Right hindlimb (tissue), 1 donor: ENCODE measurements at regions not wholly inside any gene's neighbourhood (a gene's known extent, or its start where the extent isn't known, plus 50 kb on each side); places are given as distances from the start of the nearest gene placed in this dataset.

Experiments used
- DNase-seq: peaks from one replicate; pipeline ENCODE4 v3.0.0-alpha.2; 2018

DNA sequence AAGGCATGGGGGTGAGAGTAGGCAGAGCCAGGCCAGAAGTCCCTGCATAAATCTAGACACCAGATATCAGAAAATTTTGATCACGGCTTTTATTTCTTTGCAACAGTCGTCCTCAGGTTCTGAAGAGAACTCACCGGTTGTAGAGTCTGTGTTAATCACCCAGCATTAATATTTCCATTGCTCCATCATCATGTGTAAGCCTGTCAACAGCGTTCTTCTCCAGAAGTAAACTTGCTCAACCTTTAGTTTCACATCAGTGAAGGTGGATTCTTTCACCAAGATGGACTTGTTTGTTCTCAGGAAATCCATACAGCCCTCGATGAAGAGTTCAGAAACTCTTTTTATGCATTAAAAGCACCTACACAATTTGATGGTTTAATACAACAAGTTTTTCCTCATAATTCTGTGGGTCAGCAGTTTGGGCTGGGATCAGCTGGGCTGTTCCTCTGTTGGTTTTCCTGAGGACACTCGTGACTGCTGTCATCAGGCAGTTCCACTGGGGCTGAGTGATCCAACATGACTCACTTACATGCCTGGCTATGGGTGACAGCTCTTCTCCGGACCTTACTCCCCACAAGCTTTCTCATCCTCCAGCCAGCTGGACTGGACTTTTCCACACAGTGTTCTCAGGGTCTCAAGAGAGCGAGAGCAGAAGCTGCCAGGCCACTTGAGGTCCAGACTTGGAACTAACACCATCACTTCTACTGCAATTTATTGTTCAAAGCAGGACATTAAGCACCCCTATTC lies 303.4 kb downstream of the ZNF621 start:
- DNase-seq: no peak

DNA sequence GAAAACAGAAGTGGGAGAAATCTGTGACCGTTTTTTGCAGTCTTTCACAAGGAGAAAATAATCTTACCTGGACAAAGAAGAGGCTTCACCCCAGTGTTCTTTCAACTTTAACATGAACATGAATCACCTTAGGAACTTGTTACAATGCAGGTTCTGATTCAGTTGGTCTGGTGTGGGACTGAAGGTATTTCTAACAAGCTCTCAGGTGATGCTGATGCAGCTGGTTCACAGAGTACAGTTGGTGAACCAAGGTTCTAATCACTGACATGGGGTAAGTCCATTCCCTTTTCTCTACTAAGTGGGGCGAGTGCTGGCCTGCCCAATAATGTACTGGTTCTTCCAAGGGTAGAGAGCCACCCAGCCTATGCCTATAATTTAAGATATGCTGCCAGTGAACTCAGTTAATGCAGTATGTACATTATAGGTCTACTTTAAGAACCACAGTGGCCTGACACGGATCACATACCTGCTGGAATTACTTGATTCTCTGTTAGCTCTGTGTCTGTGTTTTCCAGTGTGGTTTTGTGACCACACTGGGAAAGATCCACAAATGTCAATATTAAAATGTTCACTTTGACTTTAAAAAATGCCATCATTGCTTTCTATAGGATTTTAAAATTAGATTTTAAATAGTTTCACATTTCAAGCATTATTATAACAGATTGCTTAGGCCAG lies 304.1 kb downstream of the ZNF621 start:
- no peak for DNase-seq

DNA sequence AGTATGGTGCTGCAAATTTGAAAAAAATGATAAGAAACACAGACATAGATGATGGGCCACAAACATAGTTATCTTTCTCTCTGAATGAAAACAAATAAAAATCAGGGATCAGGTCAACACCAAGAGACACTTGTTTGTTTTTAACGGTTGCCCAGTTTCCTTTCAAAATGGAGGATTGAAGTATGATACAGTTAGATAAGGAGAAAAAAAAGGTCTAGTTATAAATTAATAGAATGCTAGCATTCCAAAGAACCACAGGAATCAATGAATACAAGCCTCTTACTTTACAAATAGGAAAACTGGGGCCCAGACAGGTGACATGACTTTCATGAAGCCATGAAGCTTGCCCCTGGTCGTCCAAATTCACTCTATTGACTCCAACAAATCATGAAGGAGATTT lies 305.1 kb downstream of the ZNF621 start:
- no peak for DNase-seq

DNA sequence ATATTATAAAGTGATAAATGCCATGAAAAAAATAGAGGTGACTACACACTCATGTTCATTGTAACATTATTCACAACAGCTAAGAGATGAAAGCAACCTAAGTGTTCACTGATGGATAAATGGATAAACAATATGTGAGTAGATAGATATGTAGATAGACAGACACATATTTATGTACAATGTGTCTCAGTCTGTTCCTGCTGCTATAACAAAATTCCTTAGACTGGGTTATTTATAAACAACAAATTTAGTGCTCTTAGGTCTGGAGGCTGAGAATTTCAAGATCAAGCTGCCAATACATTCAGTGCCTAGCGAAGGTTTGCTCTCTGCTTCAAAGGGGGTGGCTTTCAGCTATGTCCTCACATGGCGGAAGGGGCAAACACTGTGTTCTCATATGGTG lies 312.5 kb downstream of the ZNF621 start:
- no peak for DNase-seq

DNA sequence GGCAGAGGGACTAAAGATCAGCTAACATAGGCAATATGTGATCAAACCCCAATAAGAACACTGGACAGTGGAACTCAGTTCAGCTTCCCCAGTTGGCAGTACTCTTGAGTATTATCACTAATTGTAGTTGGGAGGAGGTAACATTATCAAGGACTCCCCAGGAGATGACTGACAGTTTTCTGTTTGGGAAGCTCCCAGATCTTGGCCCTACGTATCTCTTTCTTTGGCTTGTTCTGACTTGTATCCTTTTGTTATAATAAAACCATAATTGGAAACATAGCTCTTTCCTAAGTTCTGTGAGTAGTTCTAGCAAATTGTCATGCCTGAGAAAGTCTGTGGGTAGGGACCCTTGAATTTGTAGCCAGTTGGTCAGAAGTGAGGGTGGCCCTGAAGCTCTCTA lies 316.4 kb downstream of the ZNF621 start:
- no peak for DNase-seq

DNA sequence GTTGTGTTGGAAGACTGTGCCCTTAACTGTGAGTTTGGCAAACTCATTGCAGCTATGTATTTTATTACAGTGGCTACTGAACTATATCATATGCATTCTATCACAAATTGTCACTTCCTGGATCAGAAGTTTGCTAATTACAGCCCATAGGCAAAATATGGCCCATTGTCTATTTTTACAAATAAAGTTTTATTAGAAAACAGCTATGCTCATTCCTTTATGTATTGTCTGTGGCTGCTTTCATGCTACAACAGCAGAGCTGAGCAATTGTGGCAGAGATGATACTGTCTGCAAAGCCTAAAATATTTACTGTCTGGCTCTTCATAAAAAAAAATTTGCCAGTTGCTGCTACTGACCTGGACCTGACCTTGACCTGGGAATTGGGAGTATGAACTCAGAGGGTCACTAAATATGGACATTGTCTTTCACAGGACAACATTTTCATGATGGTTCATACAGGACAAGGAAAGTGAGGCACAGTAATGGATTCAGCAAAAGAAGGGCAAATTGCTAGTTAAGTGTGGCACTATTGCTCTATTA lies 316.9 kb downstream of the ZNF621 start:
- no peak for DNase-seq

DNA sequence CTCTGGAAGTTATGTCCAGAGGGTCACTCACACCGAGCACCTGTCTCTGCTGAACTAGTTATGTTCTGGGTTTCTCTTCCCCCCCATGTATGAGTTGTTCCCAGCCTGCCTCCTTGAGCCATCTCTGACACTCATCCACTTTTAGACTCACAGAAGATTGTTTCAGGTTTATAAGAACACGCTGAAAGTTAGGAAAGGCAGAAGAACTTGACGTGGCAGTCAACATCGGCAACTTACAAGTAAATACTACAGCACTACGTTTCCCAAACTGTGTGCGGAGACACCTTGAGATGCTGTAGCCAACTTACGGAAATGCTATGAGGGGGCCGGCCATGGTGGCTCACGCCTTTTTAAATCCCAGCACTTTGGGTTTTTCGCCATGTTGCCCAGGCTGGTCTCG lies 318.0 kb downstream of the ZNF621 start:
- DNase-seq: no peak

DNA sequence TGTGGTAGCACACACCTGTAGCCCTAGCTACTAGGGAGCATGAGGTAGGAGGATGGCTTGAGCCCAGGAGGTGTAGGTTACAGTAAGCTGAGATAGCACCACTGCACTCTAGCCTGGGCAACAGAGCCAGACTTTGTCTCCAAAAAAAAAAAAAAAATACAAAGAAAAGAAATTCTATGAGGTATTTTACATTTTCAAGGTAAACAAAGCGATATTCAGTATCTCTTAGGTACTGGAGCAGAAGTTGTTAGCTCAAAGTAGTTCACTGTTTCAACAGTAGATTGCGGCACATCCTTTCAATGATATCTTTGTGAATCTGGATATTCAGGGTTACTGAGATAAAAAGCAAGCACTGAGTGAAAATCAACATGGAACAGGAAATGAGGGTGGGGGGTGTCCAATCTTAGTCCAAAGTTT lies 318.5 kb downstream of the ZNF621 start:
- DNase-seq: no peak

DNA sequence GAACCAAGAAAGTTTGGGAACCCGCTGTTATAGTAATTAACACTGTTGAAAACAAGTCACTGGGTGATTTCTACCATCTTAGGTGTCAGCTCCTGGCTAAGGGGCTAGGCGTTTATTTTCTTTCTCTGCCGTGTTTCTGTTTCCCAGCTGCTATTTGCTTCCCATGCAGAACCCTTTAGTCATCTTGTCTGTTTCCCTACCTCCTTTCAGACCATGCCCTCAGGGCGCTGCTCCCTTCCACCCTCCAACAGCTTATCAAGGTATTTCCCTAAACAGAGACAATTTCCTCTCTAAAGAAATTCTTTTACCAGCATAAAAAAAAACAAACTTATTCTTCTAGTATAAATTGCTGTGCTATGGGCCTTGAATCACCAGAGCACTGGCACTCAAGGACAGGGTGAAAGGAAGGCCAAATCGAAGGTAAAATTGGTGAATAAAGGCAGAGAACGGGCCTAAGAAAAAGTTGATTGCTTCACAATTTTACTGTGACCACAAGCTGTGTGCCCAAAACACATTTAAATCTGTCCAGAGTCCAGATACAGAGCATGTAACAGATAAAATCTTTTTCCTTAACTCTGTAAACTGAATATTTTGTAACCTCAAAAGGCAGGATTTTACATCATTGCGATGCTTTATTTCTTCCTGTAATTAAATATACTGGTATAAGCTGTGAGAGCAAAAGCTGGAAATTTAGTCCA lies 319.2 kb downstream of the ZNF621 start:
- no peak for DNase-seq

DNA sequence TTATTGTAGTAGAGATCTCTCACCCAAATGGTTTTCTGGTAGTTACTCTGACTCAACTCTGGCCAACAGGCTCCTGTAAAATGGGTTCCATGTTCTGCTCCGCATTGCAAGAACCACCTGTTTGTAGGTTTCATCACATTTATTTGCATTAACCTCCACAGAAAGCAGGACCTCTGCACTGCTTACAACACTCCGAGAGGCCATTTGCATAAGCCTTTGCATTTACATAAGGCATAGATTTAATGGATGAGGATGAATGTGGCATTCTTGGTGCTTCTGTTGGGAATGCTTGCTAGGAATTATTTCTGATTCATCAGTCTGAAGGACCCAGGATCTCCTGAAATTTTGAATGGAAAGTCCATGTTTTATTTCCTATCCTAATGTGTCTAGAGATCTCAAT lies 320.1 kb downstream of the ZNF621 start:
- DNase-seq: no peak

DNA sequence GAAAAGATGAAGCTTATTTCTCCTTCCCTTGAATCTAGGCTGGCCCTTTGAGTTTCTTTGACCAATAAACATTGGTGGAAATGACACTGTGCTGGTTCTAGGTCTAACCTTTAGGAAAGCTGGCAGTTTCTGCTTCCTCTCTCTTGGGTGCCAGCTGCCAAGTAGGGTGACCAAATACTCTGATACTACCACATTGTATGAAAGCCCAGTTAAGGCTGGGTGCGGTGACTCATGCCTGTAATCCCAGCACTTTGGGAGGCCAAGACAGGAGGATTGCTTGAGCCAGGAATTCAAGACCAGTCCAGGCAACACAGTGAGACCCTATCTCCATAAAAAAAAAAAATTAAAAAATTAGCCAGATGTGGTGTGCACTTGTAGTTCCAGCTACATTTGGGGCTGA lies 320.7 kb downstream of the ZNF621 start:
- DNase-seq: no peak

DNA sequence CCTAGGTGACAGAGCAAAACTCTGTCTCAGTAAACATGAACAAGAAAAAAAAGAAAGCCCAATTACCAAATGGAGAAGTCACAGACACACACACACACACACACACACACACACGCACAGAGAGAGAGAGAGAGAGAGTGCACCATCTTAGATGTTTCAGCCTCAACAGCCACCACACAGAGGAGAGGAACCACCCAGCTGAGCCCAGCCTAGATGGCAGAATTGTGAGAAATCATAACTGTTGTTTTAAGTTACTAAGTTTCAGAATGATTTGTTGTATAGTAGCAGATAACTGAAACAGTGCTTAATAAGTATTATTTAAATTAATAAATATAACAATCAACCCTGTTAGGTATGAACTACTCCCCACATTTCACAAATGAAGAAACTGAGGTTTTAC lies 321.2 kb downstream of the ZNF621 start:
- no peak for DNase-seq

DNA sequence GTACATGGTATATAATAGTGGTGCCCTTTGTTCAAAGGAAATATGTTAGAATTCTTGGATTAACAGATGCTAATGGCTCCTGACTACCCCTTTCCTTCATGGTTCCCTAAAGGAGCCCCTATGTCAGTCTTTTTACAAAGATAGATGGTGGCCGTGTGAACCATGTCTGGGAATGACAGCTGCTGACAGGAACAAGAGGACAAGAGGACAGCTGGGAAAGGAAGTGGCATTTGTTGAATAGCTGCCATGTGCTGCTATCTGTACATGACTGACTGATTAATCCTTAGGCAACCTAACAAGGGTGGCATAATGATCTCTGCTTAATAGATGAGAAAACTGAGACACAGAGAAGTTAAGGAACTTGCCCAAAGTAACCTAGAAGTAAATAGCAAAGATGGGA lies 321.7 kb downstream of the ZNF621 start:
- no peak for DNase-seq

DNA sequence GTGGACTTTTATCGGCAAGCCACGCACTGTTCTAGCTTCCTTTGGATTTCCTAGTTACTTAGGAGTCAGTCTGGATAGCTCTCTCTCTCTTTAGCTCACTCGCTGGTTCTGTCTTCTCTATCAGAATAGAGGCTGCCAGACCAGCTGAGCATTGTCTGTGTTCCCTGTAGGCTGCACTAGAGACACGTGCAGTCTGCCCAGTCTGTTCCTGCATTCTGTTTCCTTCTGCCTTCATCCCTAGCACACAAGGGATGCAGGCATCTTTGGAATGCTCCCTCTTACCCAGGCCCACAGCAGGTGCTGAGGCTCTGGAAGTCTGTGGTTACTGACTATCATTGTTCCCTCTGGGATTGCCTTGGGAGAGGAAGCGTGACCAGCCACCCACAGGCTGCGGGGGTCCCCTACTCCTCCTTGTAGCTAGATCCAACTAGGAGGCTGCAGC lies 322.8 kb downstream of the ZNF621 start:
- peak; percentile 78 for DNase-seq

DNA sequence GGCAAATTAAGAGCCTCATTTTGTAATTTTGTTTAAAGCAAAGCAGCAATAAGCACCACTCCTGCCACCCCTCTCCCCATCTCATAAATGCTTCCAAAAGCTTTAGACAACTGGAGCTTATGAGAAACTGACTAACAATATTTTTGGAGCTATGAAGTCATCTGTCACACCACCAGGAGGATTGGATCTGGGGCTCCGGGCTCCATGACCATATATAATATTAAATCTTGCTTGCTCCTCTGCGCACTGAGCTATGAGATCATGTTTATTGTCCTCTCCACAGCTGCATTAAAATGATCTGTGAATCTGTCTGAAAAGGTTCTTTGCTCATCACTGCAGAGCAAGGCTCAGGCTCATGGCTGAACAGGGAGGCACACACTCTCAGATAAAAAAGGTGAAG lies 323.7 kb downstream of the ZNF621 start:
- peak; percentile 41 for DNase-seq

DNA sequence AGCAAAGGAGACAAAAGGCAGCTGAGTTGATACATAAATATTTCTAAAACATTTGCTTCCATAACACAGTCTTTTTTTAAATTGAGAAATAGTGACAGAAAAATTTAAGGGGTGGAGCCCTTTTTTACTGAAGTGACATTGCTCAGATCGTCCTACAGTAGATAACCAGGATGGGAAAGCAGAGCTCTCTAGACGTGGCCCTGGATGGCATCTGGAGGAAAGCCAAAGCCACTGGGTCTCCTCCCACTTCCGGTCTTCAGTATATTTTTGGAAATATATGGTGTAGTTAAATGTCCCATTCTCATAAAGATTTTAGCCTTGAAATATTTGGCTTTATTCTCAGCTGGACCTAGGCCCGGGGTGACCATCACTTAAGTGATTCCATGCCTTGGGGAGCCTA lies 326.1 kb downstream of the ZNF621 start:
- DNase-seq: no peak

DNA sequence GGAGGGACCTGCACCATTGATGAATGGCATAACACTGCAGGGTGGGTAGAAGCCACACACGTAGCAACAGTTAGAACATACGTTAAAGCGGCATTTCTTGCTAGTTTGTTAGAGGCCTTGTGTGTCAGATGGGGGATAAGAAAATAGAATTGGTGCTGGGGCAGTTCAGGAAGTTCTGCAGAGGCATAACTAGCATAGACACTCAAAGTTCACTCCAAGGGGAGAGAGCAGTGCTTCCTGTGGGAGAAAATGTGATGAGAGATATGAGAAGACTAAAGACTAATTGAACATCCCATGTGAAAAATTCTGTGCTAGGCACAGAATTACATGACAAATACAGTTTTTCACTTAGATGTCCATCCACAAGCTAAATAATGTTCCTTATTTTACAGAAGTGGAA lies 327.1 kb downstream of the ZNF621 start:
- DNase-seq: no peak

DNA sequence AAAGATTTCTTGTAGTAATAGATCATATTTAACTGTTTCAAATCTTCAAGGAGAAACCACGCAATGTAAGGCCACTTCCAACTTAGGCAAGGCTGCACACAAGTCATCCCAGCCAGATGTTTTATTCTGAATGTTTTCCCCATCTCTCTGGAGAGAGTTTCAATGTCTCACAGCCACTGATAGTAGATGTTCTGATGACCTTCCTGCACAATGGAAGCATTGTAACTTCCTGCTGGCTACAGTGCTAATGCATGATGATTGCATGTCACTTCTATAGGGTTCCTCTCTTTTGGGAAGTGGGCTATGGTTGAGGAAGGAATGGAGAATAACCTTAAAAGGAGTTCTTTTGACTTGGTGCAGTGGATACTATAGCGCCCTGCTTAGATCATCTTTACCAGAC lies 328.0 kb downstream of the ZNF621 start:
- no peak for DNase-seq

DNA sequence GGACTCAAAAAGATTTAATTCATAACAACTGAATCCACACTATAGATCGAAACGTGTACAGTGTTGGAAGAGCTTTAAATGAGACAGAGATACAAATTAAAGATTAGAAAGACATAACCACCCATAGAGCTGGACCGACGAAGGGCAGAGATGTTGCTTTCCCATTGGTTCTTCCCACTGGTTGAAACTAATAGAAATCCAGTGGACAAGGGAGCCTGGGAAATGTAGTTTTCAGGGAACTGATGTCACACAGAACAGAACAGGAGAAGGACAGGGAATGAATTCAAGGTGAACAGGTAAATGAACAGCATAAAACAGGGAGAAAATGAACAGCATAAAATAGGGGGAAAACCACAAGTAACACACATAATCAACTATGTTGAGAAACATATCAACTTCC lies 328.7 kb downstream of the ZNF621 start:
- no peak for DNase-seq

DNA sequence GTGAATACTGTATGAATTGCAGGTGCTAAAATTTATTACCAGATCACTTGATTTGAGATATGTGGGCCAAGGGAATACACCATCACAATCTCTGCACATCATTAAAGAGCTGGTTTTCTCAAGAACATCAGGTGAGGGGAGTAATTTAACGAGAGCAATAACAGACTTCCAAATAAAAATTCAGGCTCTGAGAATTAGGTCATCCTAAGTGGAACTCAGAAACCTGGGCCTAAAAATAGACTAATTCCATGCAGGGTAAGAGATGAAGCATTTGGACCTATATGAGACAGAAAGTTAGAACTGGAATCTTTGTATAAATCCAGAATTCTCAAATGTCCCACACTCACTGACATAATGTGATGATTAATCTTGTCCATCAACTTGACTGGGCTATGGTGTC lies 331.1 kb downstream of the ZNF621 start:
- no peak for DNase-seq

DNA sequence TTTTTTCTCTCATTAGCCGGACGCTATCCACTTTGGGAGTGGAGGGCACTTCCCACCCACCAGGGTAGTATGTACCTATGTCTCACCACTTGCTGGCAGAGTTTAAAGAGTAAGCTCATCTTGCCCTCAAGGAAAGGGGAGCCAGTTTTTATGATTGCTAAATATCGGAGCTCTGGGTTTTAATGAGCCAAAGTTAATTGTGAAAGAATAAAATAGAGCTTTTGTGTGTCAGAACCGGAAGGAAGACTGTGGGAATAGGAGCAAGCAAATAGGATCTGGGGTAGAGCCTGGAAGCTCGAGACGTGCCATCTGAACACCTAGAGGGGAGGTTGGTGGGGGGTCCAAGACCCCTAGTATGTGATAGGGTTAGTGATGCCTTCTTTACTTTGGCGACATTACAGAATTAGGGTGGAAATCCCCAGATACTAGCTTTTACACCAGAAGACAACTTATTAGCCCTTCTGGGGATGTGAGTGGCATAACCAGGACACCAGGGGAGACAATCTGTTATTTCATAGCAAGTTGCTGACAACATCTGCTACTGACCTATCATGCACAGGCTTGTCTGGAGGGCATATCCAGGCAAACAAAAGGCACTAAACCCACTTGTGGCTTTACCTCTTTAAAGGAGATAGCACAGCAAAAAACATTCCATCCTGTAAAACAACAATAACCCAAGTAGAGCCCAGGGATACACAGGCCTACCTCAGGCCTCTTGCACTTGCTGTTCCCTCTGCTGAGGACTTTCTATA lies 333.8 kb downstream of the ZNF621 start:
- DNase-seq: no peak

DNA sequence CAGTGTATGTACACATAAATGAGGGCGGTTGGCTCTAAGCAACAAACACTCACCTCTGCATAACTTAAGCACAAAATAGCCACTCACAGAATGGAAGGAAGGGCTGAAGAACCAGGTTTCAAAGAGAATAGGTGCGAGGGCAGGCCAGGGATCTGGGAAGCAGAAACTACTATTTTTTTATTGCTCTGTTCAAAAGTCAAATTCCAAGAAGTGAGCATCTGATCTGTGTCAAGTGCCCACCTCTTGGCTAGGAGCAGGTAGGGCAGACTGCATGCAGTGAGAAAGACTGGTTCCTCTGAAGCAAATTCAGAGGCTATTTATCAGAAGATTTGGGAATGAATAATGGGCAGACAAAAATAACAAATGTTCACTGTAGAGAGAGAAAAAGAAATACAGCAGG lies 336.4 kb upstream of the CTNNB1 start:
- DNase-seq: no peak

DNA sequence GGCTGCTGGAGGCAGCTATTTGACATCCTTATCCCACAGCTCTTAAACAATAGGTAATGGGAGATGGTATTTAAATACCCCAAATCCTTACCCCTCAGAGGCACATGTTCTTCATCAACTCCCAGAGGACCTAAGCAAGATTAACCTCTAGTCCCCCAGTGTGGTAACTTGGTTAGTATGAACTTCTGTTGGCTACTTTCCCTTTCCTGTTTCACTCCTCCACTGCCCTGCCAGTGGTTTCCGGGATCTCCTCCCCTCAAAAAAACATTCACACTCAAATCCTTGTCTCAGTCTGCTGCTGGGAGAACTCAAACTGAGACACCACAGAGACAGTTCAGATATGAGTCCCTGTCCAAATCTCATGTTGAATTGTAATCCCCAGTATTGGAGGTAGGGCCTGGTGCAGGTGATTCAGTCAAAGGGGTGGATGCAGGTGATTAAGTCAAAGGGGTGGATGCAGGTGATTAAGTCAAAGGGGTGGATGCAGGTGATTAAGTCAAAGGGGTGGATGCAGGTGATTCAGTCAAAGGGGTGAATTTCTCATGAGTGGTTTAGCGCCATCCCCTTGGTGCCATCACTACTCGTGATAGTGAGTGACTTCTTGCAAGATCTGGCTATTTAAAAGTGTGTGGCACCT lies 335.0 kb upstream of the CTNNB1 start:
- no peak for DNase-seq
